ENCODE measurements at regions not wholly inside any gene's neighbourhood (a gene's known extent, or its start where the extent isn't known, plus 50 kb on each side); places are given as distances from the start of the nearest gene placed in this dataset.
"Not testable (repeated sequence)": the region's sequence is repeated elsewhere in the genome, so short reads cannot be mapped to it uniquely, and the experiment has no call there.

GRCh38 chr5:9761706-9762105 lies 131.6 kb upstream of the TAS2R1 start:
- Histone ChIP-seq H3K4me3 (ENCODE audit: low read length) (no peak overlapping the region), H3K27ac (ENCODE audit: low read length) (no peak overlapping the region), H3K36me3 (ENCODE audit: control insufficient read depth, insufficient read depth, low read length) (no peaks in the 10 kb centered on the region), H3K4me1 (ENCODE audit: control insufficient read depth, insufficient read depth, low read length) (no peaks in the 10 kb centered on the region), H3K27me3 (ENCODE audit: control insufficient read depth, insufficient read depth, low read length) (no peaks in the 10 kb centered on the region), H3K9me3 (ENCODE audit: control insufficient read depth, insufficient read depth, low read length) (no peaks in the 10 kb centered on the region)
- WGBS (ENCODE audit: insufficient coverage, insufficient read length), result no CpG with 5 or more reads among the region's 4 CpGs
- DNase-seq (ENCODE audit: low read depth, low spot score), result no peak

- no CpG with 5 or more reads among the region's 5 CpGs for WGBS (ENCODE audit: insufficient coverage, insufficient read length)
- H3K4me3 ChIP-seq (ENCODE audit: low read length); H3K27ac ChIP-seq (ENCODE audit: low read length); H3K27me3 ChIP-seq (ENCODE audit: control insufficient read depth, insufficient read depth, low read length); H3K4me1 ChIP-seq (ENCODE audit: control insufficient read depth, insufficient read depth, low read length); H3K36me3 ChIP-seq (ENCODE audit: control insufficient read depth, insufficient read depth, low read length); H3K9me3 ChIP-seq (ENCODE audit: control insufficient read depth, insufficient read depth, low read length); DNase-seq (ENCODE audit: low read depth, low spot score): not testable (repeated sequence)
Measured at GRCh38 chr5:9752670-9753069, 122.5 kb upstream of the TAS2R1 start.

GRCh38 chr5:9743507-9743906 lies 113.4 kb upstream of the TAS2R1 start:
- no peaks in the 10 kb centered on the region for H3K9me3 ChIP-seq (ENCODE audit: control insufficient read depth, insufficient read depth, low read length)
- H3K4me1 ChIP-seq (ENCODE audit: control insufficient read depth, insufficient read depth, low read length), result no peaks in the 10 kb centered on the region
- H3K27me3 ChIP-seq (ENCODE audit: control insufficient read depth, insufficient read depth, low read length), result no peaks in the 10 kb centered on the region
- no peak for DNase-seq (ENCODE audit: low read depth, low spot score)
- no peaks in the 10 kb centered on the region for H3K36me3 ChIP-seq (ENCODE audit: control insufficient read depth, insufficient read depth, low read length)
- H3K4me3 ChIP-seq (ENCODE audit: low read length), result no peak overlapping the region
- no CpG with 5 or more reads among the region's 3 CpGs for WGBS (ENCODE audit: insufficient coverage, insufficient read length)
- H3K27ac ChIP-seq (ENCODE audit: low read length), result no peak overlapping the region

GRCh38 chr5:9742848-9743247 lies 112.7 kb upstream of the TAS2R1 start:
- DNase-seq (ENCODE audit: low read depth, low spot score), result no peak
- WGBS (ENCODE audit: insufficient coverage, insufficient read length), result no CpG with 5 or more reads among the region's 1 CpG
- no peaks in the 10 kb centered on the region for H3K9me3 ChIP-seq (ENCODE audit: control insufficient read depth, insufficient read depth, low read length)

GRCh38 chr5:9739135-9739534 lies 109.0 kb upstream of the TAS2R1 start:
- H3K36me3 ChIP-seq (ENCODE audit: control insufficient read depth, insufficient read depth, low read length), result no peaks in the 10 kb centered on the region
- no CpG with 5 or more reads among the region's 3 CpGs for WGBS (ENCODE audit: insufficient coverage, insufficient read length)
- no peak overlapping the region for H3K27ac ChIP-seq (ENCODE audit: low read length)
- no peak overlapping the region for H3K4me3 ChIP-seq (ENCODE audit: low read length)
- no peaks in the 10 kb centered on the region for H3K9me3 ChIP-seq (ENCODE audit: control insufficient read depth, insufficient read depth, low read length)
- H3K27me3 ChIP-seq (ENCODE audit: control insufficient read depth, insufficient read depth, low read length), result no peaks in the 10 kb centered on the region
- DNase-seq (ENCODE audit: low read depth, low spot score), result peak; percentile 13
- no peaks in the 10 kb centered on the region for H3K4me1 ChIP-seq (ENCODE audit: control insufficient read depth, insufficient read depth, low read length)

More at GRCh38 chr5:9742848-9743247, 112.7 kb upstream of the TAS2R1 start:
- no peaks in the 10 kb centered on the region for H3K27me3 ChIP-seq (ENCODE audit: control insufficient read depth, insufficient read depth, low read length)
- no peak overlapping the region for H3K4me3 ChIP-seq (ENCODE audit: low read length)
- no peak overlapping the region for H3K27ac ChIP-seq (ENCODE audit: low read length)
- H3K36me3 ChIP-seq (ENCODE audit: control insufficient read depth, insufficient read depth, low read length), result no peaks in the 10 kb centered on the region
- H3K4me1 ChIP-seq (ENCODE audit: control insufficient read depth, insufficient read depth, low read length), result no peaks in the 10 kb centered on the region

- WGBS (ENCODE audit: insufficient coverage, insufficient read length), result no CpG with 5 or more reads among the region's 4 CpGs
Measured at GRCh38 chr5:9737265-9737664, 107.1 kb upstream of the TAS2R1 start.

GRCh38 chr5:9733486-9733885 lies 103.3 kb upstream of the TAS2R1 start:
- Histone ChIP-seq H3K27me3 (ENCODE audit: control insufficient read depth, insufficient read depth, low read length) (no peaks in the 10 kb centered on the region), H3K36me3 (ENCODE audit: control insufficient read depth, insufficient read depth, low read length) (no peaks in the 10 kb centered on the region)

More at GRCh38 chr5:9737265-9737664, 107.1 kb upstream of the TAS2R1 start:
- Histone ChIP-seq H3K27ac (ENCODE audit: low read length) (no peak overlapping the region), H3K4me3 (ENCODE audit: low read length) (no peak overlapping the region), H3K36me3 (ENCODE audit: control insufficient read depth, insufficient read depth, low read length) (no peaks in the 10 kb centered on the region), H3K4me1 (ENCODE audit: control insufficient read depth, insufficient read depth, low read length) (no peaks in the 10 kb centered on the region), H3K9me3 (ENCODE audit: control insufficient read depth, insufficient read depth, low read length) (no peaks in the 10 kb centered on the region), H3K27me3 (ENCODE audit: control insufficient read depth, insufficient read depth, low read length) (no peaks in the 10 kb centered on the region)
- no peak for DNase-seq (ENCODE audit: low read depth, low spot score)

GRCh38 chr5:9731159-9731558 lies 101.0 kb upstream of the TAS2R1 start:
- H3K36me3 ChIP-seq (ENCODE audit: control insufficient read depth, insufficient read depth, low read length), result no peaks in the 10 kb centered on the region
- DNase-seq (ENCODE audit: low read depth, low spot score), result no peak
- H3K9me3 ChIP-seq (ENCODE audit: control insufficient read depth, insufficient read depth, low read length), result no peaks in the 10 kb centered on the region
- no peak overlapping the region for H3K4me3 ChIP-seq (ENCODE audit: low read length)
- no peaks in the 10 kb centered on the region for H3K27me3 ChIP-seq (ENCODE audit: control insufficient read depth, insufficient read depth, low read length)
- no peak overlapping the region for H3K27ac ChIP-seq (ENCODE audit: low read length)
- H3K4me1 ChIP-seq (ENCODE audit: control insufficient read depth, insufficient read depth, low read length), result no peaks in the 10 kb centered on the region
- 100% methylated on average over 1 of the region's 11 CpGs for WGBS (ENCODE audit: insufficient coverage, insufficient read length)

More at GRCh38 chr5:9733486-9733885, 103.3 kb upstream of the TAS2R1 start:
- Histone ChIP-seq H3K4me1 (ENCODE audit: control insufficient read depth, insufficient read depth, low read length) (no peaks in the 10 kb centered on the region), H3K9me3 (ENCODE audit: control insufficient read depth, insufficient read depth, low read length) (no peaks in the 10 kb centered on the region), H3K4me3 (ENCODE audit: low read length) (no peak overlapping the region), H3K27ac (ENCODE audit: low read length) (no peak overlapping the region)
- WGBS (ENCODE audit: insufficient coverage, insufficient read length), result no CpG with 5 or more reads among the region's 4 CpGs
- no peak for DNase-seq (ENCODE audit: low read depth, low spot score)

GRCh38 chr5:9728261-9728660 lies 98.1 kb upstream of the TAS2R1 start:
- no peaks in the 10 kb centered on the region for H3K27me3 ChIP-seq (ENCODE audit: control insufficient read depth, insufficient read depth, low read length)
- WGBS (ENCODE audit: insufficient coverage, insufficient read length), result no CpG with 5 or more reads among the region's 2 CpGs
- H3K9me3 ChIP-seq (ENCODE audit: control insufficient read depth, insufficient read depth, low read length), result no peaks in the 10 kb centered on the region; the same call in 1 of the 2 replicates
- no peak overlapping the region for H3K4me3 ChIP-seq (ENCODE audit: low read length)
- no peaks in the 10 kb centered on the region for H3K4me1 ChIP-seq (ENCODE audit: control insufficient read depth, insufficient read depth, low read length)
- no peaks in the 10 kb centered on the region for H3K36me3 ChIP-seq (ENCODE audit: control insufficient read depth, insufficient read depth, low read length)
- no peak overlapping the region for H3K27ac ChIP-seq (ENCODE audit: low read length)
- no peak for DNase-seq (ENCODE audit: low read depth, low spot score)

GRCh38 chr5:9726931-9727330 lies 96.8 kb upstream of the TAS2R1 start:
- no CpG with 5 or more reads among the region's 2 CpGs for WGBS (ENCODE audit: insufficient coverage, insufficient read length)

GRCh38 chr5:9725265-9725664 lies 95.1 kb upstream of the TAS2R1 start:
- H3K27me3 ChIP-seq (ENCODE audit: control insufficient read depth, insufficient read depth, low read length), result not testable (repeated sequence)
- no CpG with 5 or more reads among the region's 28 CpGs for WGBS (ENCODE audit: insufficient coverage, insufficient read length)

More at GRCh38 chr5:9726931-9727330, 96.8 kb upstream of the TAS2R1 start:
- no peak for DNase-seq (ENCODE audit: low read depth, low spot score)
- no peaks in the 10 kb centered on the region for H3K27me3 ChIP-seq (ENCODE audit: control insufficient read depth, insufficient read depth, low read length)
- no peaks in the 10 kb centered on the region for H3K4me1 ChIP-seq (ENCODE audit: control insufficient read depth, insufficient read depth, low read length)
- no peaks in the 10 kb centered on the region for H3K36me3 ChIP-seq (ENCODE audit: control insufficient read depth, insufficient read depth, low read length)
- no peaks in the 10 kb centered on the region; the same call in 1 of the 2 replicates for H3K9me3 ChIP-seq (ENCODE audit: control insufficient read depth, insufficient read depth, low read length)
- H3K4me3 ChIP-seq (ENCODE audit: low read length), result no peak overlapping the region
- no peak overlapping the region for H3K27ac ChIP-seq (ENCODE audit: low read length)

More at GRCh38 chr5:9725265-9725664, 95.1 kb upstream of the TAS2R1 start:
- H3K36me3 ChIP-seq (ENCODE audit: control insufficient read depth, insufficient read depth, low read length); H3K27ac ChIP-seq (ENCODE audit: low read length); H3K4me1 ChIP-seq (ENCODE audit: control insufficient read depth, insufficient read depth, low read length); H3K4me3 ChIP-seq (ENCODE audit: low read length); H3K9me3 ChIP-seq (ENCODE audit: control insufficient read depth, insufficient read depth, low read length); DNase-seq (ENCODE audit: low read depth, low spot score): not testable (repeated sequence)

All from iPS DF 6.9 (cell line).